ENCODE measurements at regions not wholly inside any gene's neighbourhood (a gene's known extent, or its start where the extent isn't known, plus 50 kb on each side); places are given as distances from the start of the nearest gene placed in this dataset.
"Not testable (repeated sequence)": the region's sequence is repeated elsewhere in the genome, so short reads cannot be mapped to it uniquely, and the experiment has no call there.

- peaks cover 25 to 47% of the 10 kb centered on the region in 2 experiments for H3K4me1 ChIP-seq (replicated peaks in 1 of 2; ENCODE audit: control insufficient read depth in 2 of 2, insufficient read depth in 2 of 2, low read length in 2 of 2)
- CTCF ChIA-PET (ENCODE audit: low intra/inter-chr PET ratio); BruUV-seq (replicated peaks); H3K79me2 ChIP-seq (ENCODE audit: control insufficient read depth, insufficient read depth, low read length); H4K20me1 ChIP-seq (replicated peaks; ENCODE audit: control insufficient read depth, insufficient read depth, low read length); intact Hi-C loops (cut with micrococcal nuclease); H3K36me3 ChIP-seq (ENCODE audit: control insufficient read depth, insufficient read depth, low read length); H3K9me1 ChIP-seq (ENCODE audit: control insufficient read depth, insufficient read depth, low read length); H3K27me3 ChIP-seq (ENCODE audit: control insufficient read depth in 2 of 2, insufficient read depth in 2 of 2, low read length in 2 of 2); H3K4me3 ChIP-seq; H3K9me3 ChIP-seq (replicated peaks; ENCODE audit: control insufficient read depth, insufficient read depth, low read depth, low read length): not testable (repeated sequence)
- peak overlapping the region; percentile 72 for H2AFZ ChIP-seq (ENCODE audit: low read depth, low read length)
- 12% methylated on average over 20 of the region's 37 CpGs for WGBS (ENCODE audit: insufficient coverage, low coverage, missing lambda C conversion rate)
- POLR2A ChIA-PET = interaction anchor here (0.6 kb wide), 1 partner anchor 610 kb away, joined by 3 read pairs; no protein-coding TSS in a partner anchor
- FAIRE-seq (peak; percentile 90), DNase-seq (ENCODE audit: extremely low read depth in 1 of 4, low spot score in 3 of 4) (peak in 1 of 4 experiments; percentile 20), ATAC-seq (peak; percentile 80)
- in situ Hi-C loops (cut with MboI) = loop anchor here (10.0 kb wide), 1 partner anchor 287 kb away; the partner anchor contains the start of gene SPNS1
- H3K4me2 ChIP-seq (ENCODE audit: insufficient read depth, low read length) = peak overlapping the region; percentile 57
- H3K9ac ChIP-seq (ENCODE audit: insufficient read depth in 1 of 2, low read depth in 2 of 2, low read length in 2 of 2) = peak overlapping the region; percentile 31 to 84; a peak in 3 of 4 replicates
- H3K27ac ChIP-seq (ENCODE audit: extremely low read depth, low read depth, low read length) = peak overlapping the region; percentile 47; the same call in 1 of the 3 replicates
- TF ChIP-seq CREM (IDR thresholded peaks at IDR 0.05; ENCODE audit: low read depth) = 0 out of 2 replicates have a peak, but pooled peaks have one; percentile 20
- TF ChIP-seq CXXC5 (CRISPR knock-in tag; IDR thresholded peaks at IDR 0.05) = peak; percentile 85
- TF ChIP-seq MAZ (CRISPR knock-in tag; conservative IDR thresholded peaks at IDR 0.05 in 1 of 2, IDR thresholded peaks at IDR 0.05 in 1 of 2) = peak; percentile 6 to 54; a peak in 1 of 4 replicates
- TF ChIP-seq ARID1B (IDR thresholded peaks at IDR 0.05) = peak; percentile 71
- peak; percentile 67 for TF ChIP-seq NFRKB (IDR thresholded peaks at IDR 0.05; ENCODE audit: low read depth)
- peak; percentile 84 for TF ChIP-seq ETV1 (tag; conservative IDR thresholded peaks at IDR 0.05; ENCODE audit: low read depth)
- TF ChIP-seq L3MBTL2 (IDR thresholded peaks at IDR 0.05) = peak; percentile 75
- TF ChIP-seq SMARCA4 (IDR thresholded peaks at IDR 0.05) = peak; percentile 66
- 0 out of 4 replicates have a peak, but pooled peaks of 1 of the 2 experiments have one; percentile 31 for TF ChIP-seq ZNF639 (CRISPR knock-in tag; conservative IDR thresholded peaks at IDR 0.05 in 1 of 2, IDR thresholded peaks at IDR 0.05 in 1 of 2)
- TF ChIP-seq SMARCE1 (IDR thresholded peaks at IDR 0.05) = peak; percentile 65; the same call in 1 of the 2 replicates
- TF ChIP-seq ZBTB9 (CRISPR knock-in tag; IDR thresholded peaks at IDR 0.05) = peak; percentile 64; the same call in 1 of the 2 replicates
- TF ChIP-seq E2F3 (CRISPR knock-in tag; IDR thresholded peaks at IDR 0.05) = peak; percentile 43; the same call in 1 of the 2 replicates
- TF ChIP-seq CBFA2T3 (IDR thresholded peaks at IDR 0.05) = peak; percentile 21; the same call in 1 of the 2 replicates
- TF ChIP-seq VEZF1 (CRISPR knock-in tag; IDR thresholded peaks at IDR 0.05) = peak; percentile 82
- TF ChIP-seq DMBX1 (CRISPR knock-in tag; IDR thresholded peaks at IDR 0.05; ENCODE audit: borderline replicate concordance) = peak; percentile 38
- 0 out of 2 replicates have a peak, but pooled peaks have one; percentile 21 for TF ChIP-seq ZBTB12 (CRISPR knock-in tag; IDR thresholded peaks at IDR 0.05)
These were observed 144.9 kb downstream of the NPIPB11 start for GRCh38 chr16:29261427-29262248.

Data from K562 (cell line).